IMR-90 (cell line): ENCODE measurements at regions not wholly inside any gene's neighbourhood (a gene's known extent, or its start where the extent isn't known, plus 50 kb on each side); places are given as distances from the start of the nearest gene placed in this dataset.

Experiments used
- BHLHE40 ChIP-seq: fragments of 150-350 bp; IDR thresholded peaks from 2 replicates; pipeline ENCODE4 v1.6.1; 2016; ENCODE audit warnings: mild to moderate bottlenecking, low read depth, low read length
- CHD1 ChIP-seq: IDR thresholded peaks from 2 replicates; pipeline ENCODE4 v1.6.1; 2012; ENCODE audit warnings: low read depth, low read length, improper control_type of control experiment
- CTCF ChIP-seq: conservative IDR thresholded peaks from 2 replicates; pipeline ENCODE4 v1.5.1; 2012; ENCODE audit warnings: mild to moderate bottlenecking, low read depth, low read length, improper control_type of control experiment
- FOS ChIP-seq: fragments of 150-350 bp; IDR thresholded peaks from 2 replicates; pipeline ENCODE4 v1.6.1; 2016; ENCODE audit warnings: low read depth, low read length
- MAFK ChIP-seq: IDR thresholded peaks from 2 replicates; pipeline ENCODE4 v1.6.1; 2012; ENCODE audit warnings: low read depth, low read length, improper control_type of control experiment
- NFE2L2 ChIP-seq: fragments of 150-350 bp; IDR thresholded peaks from 2 replicates; pipeline ENCODE4 v1.6.1; 2016; ENCODE audit warnings: low read depth, mild to moderate bottlenecking, low read length
- POLR2A ChIP-seq: IDR thresholded peaks from 2 replicates; pipeline ENCODE4 v1.6.1; 2012; ENCODE audit warnings: mild to moderate bottlenecking, low read depth, low read length
- RAD21 ChIP-seq: IDR thresholded peaks from 2 replicates; pipeline ENCODE4 v1.6.1; 2012; ENCODE audit warnings: low read length, improper control_type of control experiment
- RCOR1 ChIP-seq: IDR thresholded peaks from 2 replicates; pipeline ENCODE4 v1.6.1; 2012; ENCODE audit warnings: mild to moderate bottlenecking, low read length, improper control_type of control experiment; ENCODE audit not compliant: insufficient replicate concordance
- RFX5 ChIP-seq: IDR thresholded peaks from 2 replicates; pipeline ENCODE4 v1.8.0; 2012; ENCODE audit warnings: low read depth, mild to moderate bottlenecking, low read length, moderate library complexity
- SMC3 ChIP-seq: fragments of 150-350 bp; IDR thresholded peaks from 2 replicates; pipeline ENCODE4 v1.6.1; 2016; ENCODE audit warnings: low read depth, mild to moderate bottlenecking, antibody characterized with exemption, low read length, moderate library complexity
- USF2 ChIP-seq: fragments of 150-350 bp; IDR thresholded peaks from 2 replicates; pipeline ENCODE4 v1.6.1; 2017; ENCODE audit warnings: mild to moderate bottlenecking, antibody characterized with exemption, low read length, low read depth

GRCh38 chr2:234252772-234253171, 202.3 kb downstream of the SPP2 start:
- TF ChIP-seq CTCF (no peak), POLR2A (no peak), MAFK (no peak), FOS (no peak), CHD1 (no peak), NFE2L2 (no peak), USF2 (no peak), RFX5 (no peak), RCOR1 (no peak), BHLHE40 (no peak), RAD21 (no peak), SMC3 (no peak)
